ENCODE measurements at regions not wholly inside any gene's neighbourhood (a gene's known extent, or its start where the extent isn't known, plus 50 kb on each side); places are given as distances from the start of the nearest gene placed in this dataset.

DNA sequence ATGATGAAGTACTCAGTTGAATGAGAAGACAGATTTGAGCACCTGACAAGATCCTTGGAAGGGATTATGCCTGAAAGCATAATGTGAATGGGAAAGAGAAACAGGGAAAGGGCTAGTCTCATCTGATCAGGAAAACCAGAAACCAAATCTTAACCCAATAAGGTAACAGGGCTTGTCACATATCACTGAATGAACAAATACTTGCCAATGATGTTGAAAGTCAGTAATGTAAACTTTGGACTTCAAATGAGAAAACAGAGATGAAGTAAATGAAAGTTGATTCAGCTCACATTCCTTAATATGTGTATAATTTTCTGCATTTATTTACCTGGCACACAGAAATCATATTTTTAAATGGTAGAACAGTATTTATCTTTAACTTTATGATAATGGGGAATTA lies 480.0 kb downstream of the KCTD12 start (continued):
- TF ChIP-seq, protein P1, sequence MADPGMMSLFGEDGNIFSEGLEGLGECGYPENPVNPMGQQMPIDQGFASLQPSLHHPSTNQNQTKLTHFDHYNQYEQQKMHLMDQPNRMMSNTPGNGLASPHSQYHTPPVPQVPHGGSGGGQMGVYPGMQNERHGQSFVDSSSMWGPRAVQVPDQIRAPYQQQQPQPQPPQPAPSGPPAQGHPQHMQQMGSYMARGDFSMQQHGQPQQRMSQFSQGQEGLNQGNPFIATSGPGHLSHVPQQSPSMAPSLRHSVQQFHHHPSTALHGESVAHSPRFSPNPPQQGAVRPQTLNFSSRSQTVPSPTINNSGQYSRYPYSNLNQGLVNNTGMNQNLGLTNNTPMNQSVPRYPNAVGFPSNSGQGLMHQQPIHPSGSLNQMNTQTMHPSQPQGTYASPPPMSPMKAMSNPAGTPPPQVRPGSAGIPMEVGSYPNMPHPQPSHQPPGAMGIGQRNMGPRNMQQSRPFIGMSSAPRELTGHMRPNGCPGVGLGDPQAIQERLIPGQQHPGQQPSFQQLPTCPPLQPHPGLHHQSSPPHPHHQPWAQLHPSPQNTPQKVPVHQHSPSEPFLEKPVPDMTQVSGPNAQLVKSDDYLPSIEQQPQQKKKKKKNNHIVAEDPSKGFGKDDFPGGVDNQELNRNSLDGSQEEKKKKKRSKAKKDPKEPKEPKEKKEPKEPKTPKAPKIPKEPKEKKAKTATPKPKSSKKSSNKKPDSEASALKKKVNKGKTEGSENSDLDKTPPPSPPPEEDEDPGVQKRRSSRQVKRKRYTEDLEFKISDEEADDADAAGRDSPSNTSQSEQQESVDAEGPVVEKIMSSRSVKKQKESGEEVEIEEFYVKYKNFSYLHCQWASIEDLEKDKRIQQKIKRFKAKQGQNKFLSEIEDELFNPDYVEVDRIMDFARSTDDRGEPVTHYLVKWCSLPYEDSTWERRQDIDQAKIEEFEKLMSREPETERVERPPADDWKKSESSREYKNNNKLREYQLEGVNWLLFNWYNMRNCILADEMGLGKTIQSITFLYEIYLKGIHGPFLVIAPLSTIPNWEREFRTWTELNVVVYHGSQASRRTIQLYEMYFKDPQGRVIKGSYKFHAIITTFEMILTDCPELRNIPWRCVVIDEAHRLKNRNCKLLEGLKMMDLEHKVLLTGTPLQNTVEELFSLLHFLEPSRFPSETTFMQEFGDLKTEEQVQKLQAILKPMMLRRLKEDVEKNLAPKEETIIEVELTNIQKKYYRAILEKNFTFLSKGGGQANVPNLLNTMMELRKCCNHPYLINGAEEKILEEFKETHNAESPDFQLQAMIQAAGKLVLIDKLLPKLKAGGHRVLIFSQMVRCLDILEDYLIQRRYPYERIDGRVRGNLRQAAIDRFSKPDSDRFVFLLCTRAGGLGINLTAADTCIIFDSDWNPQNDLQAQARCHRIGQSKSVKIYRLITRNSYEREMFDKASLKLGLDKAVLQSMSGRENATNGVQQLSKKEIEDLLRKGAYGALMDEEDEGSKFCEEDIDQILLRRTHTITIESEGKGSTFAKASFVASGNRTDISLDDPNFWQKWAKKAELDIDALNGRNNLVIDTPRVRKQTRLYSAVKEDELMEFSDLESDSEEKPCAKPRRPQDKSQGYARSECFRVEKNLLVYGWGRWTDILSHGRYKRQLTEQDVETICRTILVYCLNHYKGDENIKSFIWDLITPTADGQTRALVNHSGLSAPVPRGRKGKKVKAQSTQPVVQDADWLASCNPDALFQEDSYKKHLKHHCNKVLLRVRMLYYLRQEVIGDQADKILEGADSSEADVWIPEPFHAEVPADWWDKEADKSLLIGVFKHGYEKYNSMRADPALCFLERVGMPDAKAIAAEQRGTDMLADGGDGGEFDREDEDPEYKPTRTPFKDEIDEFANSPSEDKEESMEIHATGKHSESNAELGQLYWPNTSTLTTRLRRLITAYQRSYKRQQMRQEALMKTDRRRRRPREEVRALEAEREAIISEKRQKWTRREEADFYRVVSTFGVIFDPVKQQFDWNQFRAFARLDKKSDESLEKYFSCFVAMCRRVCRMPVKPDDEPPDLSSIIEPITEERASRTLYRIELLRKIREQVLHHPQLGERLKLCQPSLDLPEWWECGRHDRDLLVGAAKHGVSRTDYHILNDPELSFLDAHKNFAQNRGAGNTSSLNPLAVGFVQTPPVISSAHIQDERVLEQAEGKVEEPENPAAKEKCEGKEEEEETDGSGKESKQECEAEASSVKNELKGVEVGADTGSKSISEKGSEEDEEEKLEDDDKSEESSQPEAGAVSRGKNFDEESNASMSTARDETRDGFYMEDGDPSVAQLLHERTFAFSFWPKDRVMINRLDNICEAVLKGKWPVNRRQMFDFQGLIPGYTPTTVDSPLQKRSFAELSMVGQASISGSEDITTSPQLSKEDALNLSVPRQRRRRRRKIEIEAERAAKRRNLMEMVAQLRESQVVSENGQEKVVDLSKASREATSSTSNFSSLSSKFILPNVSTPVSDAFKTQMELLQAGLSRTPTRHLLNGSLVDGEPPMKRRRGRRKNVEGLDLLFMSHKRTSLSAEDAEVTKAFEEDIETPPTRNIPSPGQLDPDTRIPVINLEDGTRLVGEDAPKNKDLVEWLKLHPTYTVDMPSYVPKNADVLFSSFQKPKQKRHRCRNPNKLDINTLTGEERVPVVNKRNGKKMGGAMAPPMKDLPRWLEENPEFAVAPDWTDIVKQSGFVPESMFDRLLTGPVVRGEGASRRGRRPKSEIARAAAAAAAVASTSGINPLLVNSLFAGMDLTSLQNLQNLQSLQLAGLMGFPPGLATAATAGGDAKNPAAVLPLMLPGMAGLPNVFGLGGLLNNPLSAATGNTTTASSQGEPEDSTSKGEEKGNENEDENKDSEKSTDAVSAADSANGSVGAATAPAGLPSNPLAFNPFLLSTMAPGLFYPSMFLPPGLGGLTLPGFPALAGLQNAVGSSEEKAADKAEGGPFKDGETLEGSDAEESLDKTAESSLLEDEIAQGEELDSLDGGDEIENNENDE (IDR thresholded peaks at IDR 0.05; ENCODE audit: insufficient replicate concordance, low read length) = no peak
- TF ChIP-seq TEAD4 (IDR thresholded peaks at IDR 0.05; ENCODE audit: low read depth, low read length) = no peak
- TF ChIP-seq, protein P2, sequence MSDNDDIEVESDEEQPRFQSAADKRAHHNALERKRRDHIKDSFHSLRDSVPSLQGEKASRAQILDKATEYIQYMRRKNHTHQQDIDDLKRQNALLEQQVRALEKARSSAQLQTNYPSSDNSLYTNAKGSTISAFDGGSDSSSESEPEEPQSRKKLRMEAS (IDR thresholded peaks at IDR 0.05) = no peak
- no peak for TF ChIP-seq EGR1 (IDR thresholded peaks at IDR 0.05; ENCODE audit: borderline replicate concordance, low read depth, low read length)
- TF ChIP-seq JUND (IDR thresholded peaks at IDR 0.05; ENCODE audit: low read length) = no peak
- no peak for TF ChIP-seq POU5F1 (IDR thresholded peaks at IDR 0.05; ENCODE audit: low read depth, low read length)
- no peak for TF ChIP-seq SRF (IDR thresholded peaks at IDR 0.05; ENCODE audit: low read depth, low read length)
- no peak for TF ChIP-seq POLR2AphosphoS5 (IDR thresholded peaks at IDR 0.05; ENCODE audit: low read depth, low read length)
- no peak for TF ChIP-seq SAP30 (IDR thresholded peaks at IDR 0.05; ENCODE audit: insufficient read depth, insufficient replicate concordance, low read length)
- no peak for TF ChIP-seq SP4 (IDR thresholded peaks at IDR 0.05; ENCODE audit: low read length)
- no peak for TF ChIP-seq SP2 (IDR thresholded peaks at IDR 0.05; ENCODE audit: low read length)
- no peak for TF ChIP-seq SUZ12 (IDR thresholded peaks at IDR 0.05; ENCODE audit: low read length)

Measured in H1 (cell line).